HL-60 (cell line): ENCODE measurements at regions not wholly inside any gene's neighbourhood (a gene's known extent, or its start where the extent isn't known, plus 50 kb on each side); places are given as distances from the start of the nearest gene placed in this dataset.

Experiments used
- GABPA ChIP-seq: IDR thresholded peaks from 2 replicates; pipeline ENCODE4 v1.6.1; 2012; ENCODE audit warnings: low read depth
- POLR2AphosphoS5 ChIP-seq: IDR thresholded peaks from 2 replicates; pipeline ENCODE4 v1.6.1; 2012; ENCODE audit warnings: low read depth
- SPI1 ChIP-seq: IDR thresholded peaks from 2 replicates; pipeline ENCODE4 v1.6.1; 2012; ENCODE audit warnings: low read depth, mild to moderate bottlenecking, borderline replicate concordance
- TF ChIP-seq, protein P1 (sequence below): IDR thresholded peaks from one replicate; pipeline ENCODE4 v1.5.1; 2011; ENCODE audit warnings: low read length, control low read depth, inconsistent platforms; ENCODE audit not compliant: insufficient read depth
- TF ChIP-seq, protein P2 (sequence below): IDR thresholded peaks from 2 replicates; pipeline ENCODE4 v1.6.1; 2012; ENCODE audit warnings: low read depth; ENCODE audit not compliant: insufficient replicate concordance

DNA sequence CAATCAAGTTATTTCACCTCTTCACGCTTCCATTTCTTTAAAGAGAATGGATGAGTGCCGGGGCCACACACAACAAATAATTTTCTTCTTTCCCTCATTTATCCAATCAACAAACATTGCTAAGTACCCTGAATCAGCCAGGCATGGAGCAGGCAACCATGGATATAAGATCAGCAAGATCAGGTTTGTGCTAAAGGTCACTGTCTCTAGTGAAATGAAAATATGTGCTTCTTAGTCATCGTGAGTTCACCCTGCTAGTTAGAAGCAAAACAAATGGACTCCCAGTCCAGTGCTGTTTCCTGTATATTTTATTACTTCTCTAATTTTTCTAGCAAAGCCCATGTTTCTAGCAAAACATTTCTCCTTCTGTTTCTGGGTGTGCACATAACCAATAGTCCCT is 629.2 kb downstream of the BNC2 start:
- TF ChIP-seq, protein P1, sequence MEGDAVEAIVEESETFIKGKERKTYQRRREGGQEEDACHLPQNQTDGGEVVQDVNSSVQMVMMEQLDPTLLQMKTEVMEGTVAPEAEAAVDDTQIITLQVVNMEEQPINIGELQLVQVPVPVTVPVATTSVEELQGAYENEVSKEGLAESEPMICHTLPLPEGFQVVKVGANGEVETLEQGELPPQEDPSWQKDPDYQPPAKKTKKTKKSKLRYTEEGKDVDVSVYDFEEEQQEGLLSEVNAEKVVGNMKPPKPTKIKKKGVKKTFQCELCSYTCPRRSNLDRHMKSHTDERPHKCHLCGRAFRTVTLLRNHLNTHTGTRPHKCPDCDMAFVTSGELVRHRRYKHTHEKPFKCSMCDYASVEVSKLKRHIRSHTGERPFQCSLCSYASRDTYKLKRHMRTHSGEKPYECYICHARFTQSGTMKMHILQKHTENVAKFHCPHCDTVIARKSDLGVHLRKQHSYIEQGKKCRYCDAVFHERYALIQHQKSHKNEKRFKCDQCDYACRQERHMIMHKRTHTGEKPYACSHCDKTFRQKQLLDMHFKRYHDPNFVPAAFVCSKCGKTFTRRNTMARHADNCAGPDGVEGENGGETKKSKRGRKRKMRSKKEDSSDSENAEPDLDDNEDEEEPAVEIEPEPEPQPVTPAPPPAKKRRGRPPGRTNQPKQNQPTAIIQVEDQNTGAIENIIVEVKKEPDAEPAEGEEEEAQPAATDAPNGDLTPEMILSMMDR: no peak
- TF ChIP-seq, protein P2, sequence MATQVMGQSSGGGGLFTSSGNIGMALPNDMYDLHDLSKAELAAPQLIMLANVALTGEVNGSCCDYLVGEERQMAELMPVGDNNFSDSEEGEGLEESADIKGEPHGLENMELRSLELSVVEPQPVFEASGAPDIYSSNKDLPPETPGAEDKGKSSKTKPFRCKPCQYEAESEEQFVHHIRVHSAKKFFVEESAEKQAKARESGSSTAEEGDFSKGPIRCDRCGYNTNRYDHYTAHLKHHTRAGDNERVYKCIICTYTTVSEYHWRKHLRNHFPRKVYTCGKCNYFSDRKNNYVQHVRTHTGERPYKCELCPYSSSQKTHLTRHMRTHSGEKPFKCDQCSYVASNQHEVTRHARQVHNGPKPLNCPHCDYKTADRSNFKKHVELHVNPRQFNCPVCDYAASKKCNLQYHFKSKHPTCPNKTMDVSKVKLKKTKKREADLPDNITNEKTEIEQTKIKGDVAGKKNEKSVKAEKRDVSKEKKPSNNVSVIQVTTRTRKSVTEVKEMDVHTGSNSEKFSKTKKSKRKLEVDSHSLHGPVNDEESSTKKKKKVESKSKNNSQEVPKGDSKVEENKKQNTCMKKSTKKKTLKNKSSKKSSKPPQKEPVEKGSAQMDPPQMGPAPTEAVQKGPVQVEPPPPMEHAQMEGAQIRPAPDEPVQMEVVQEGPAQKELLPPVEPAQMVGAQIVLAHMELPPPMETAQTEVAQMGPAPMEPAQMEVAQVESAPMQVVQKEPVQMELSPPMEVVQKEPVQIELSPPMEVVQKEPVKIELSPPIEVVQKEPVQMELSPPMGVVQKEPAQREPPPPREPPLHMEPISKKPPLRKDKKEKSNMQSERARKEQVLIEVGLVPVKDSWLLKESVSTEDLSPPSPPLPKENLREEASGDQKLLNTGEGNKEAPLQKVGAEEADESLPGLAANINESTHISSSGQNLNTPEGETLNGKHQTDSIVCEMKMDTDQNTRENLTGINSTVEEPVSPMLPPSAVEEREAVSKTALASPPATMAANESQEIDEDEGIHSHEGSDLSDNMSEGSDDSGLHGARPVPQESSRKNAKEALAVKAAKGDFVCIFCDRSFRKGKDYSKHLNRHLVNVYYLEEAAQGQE: no peak
- TF ChIP-seq POLR2AphosphoS5 (no peak), GABPA (no peak), SPI1 (no peak)
